GM12873 (cell line): ENCODE measurements at regions not wholly inside any gene's neighbourhood (a gene's known extent, or its start where the extent isn't known, plus 50 kb on each side); places are given as distances from the start of the nearest gene placed in this dataset.

ENCODE experiments used
- CTCF ChIP-seq: IDR thresholded peaks from 2 replicates; pipeline ENCODE4 v1.5.1; 2012; ENCODE audit warnings: low read depth, mild to moderate bottlenecking, moderate library complexity, low read length, control low read depth; ENCODE audit not compliant: insufficient read depth; ENCODE audit errors: missing control alignments

- TF ChIP-seq CTCF, result no peak
Measured at GRCh38 chr4:19494961-19495360, 756.7 kb upstream of the SLIT2 start.

- TF ChIP-seq CTCF, result no peak
Measured at GRCh38 chr4:19492606-19493005, 759.1 kb upstream of the SLIT2 start.

GRCh38 chr4:19486400-19486799 is 765.3 kb upstream of the SLIT2 start:
- no peak for TF ChIP-seq CTCF

GRCh38 chr4:19478791-19479190 is 772.9 kb upstream of the SLIT2 start:
- TF ChIP-seq CTCF, result no peak

GRCh38 chr4:19473569-19473968 is 778.1 kb upstream of the SLIT2 start:
- no peak for TF ChIP-seq CTCF

GRCh38 chr4:19472666-19473065 is 779.0 kb upstream of the SLIT2 start:
- no peak for TF ChIP-seq CTCF

GRCh38 chr4:19462117-19462516 is 789.6 kb upstream of the SLIT2 start:
- TF ChIP-seq CTCF, result no peak
